ENCODE measurements at regions not wholly inside any gene's neighbourhood (a gene's known extent, or its start where the extent isn't known, plus 50 kb on each side); places are given as distances from the start of the nearest gene placed in this dataset.

GRCh38 chr1:199151634-199152425 is 513.0 kb downstream of the PTPRC start:
- TF ChIP-seq POLR2AphosphoS5 (IDR thresholded peaks at IDR 0.05) (no peak), POLR2A (IDR thresholded peaks at IDR 0.05) (no peak)
- TF ChIP-seq, protein P1, sequence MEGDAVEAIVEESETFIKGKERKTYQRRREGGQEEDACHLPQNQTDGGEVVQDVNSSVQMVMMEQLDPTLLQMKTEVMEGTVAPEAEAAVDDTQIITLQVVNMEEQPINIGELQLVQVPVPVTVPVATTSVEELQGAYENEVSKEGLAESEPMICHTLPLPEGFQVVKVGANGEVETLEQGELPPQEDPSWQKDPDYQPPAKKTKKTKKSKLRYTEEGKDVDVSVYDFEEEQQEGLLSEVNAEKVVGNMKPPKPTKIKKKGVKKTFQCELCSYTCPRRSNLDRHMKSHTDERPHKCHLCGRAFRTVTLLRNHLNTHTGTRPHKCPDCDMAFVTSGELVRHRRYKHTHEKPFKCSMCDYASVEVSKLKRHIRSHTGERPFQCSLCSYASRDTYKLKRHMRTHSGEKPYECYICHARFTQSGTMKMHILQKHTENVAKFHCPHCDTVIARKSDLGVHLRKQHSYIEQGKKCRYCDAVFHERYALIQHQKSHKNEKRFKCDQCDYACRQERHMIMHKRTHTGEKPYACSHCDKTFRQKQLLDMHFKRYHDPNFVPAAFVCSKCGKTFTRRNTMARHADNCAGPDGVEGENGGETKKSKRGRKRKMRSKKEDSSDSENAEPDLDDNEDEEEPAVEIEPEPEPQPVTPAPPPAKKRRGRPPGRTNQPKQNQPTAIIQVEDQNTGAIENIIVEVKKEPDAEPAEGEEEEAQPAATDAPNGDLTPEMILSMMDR (IDR thresholded peaks at IDR 0.05), result no peak

Data from upper lobe of left lung (tissue), 4 donors.